H4 (cell line): ENCODE measurements at regions not wholly inside any gene's neighbourhood (a gene's known extent, or its start where the extent isn't known, plus 50 kb on each side); places are given as distances from the start of the nearest gene placed in this dataset.

Source experiments
- DNase-seq: peaks from one replicate; pipeline ENCODE4 v3.0.0-alpha.2; 2015; ENCODE audit warnings: low spot score

DNA sequence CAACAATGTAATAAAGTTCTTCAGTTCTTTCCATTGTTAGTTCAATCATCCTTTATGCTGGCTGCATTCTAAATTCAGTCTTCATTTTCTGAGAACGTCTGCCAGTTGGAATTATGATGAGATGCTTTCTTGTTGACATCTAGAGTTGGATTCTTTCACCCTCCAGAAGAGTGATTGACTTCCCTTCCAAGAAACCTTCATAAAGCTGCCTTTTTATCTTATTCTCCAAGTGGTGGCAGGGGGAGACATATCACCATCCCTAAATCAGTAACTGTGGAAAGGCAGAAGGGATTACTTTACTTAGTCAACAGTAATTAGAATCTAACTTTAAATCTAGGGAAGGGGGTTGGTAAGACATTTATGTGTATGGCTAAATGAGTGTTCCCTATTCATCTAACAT, 86.8 kb upstream of the GULP1 start:
- DNase-seq: no peak

DNA sequence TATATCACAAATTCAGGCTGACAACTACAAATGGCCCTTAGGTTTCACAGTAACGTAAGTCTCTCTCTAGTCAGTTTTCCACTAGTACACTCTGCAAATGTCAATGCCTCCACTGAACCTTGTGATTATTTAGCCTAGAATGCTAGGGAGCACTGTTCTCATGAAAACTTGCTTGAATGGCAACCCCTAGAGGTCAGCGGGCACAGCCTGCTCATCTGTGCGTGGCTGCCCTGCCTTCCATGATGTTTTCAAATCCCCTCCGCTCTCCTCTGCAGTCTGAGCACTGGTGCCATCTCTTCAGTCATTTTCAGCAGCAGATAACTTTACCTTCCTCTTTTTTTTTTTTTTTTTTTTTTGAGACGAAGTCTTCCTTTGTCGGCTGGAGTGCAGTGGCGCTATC, 84.1 kb upstream of the GULP1 start:
- DNase-seq: no peak

DNA sequence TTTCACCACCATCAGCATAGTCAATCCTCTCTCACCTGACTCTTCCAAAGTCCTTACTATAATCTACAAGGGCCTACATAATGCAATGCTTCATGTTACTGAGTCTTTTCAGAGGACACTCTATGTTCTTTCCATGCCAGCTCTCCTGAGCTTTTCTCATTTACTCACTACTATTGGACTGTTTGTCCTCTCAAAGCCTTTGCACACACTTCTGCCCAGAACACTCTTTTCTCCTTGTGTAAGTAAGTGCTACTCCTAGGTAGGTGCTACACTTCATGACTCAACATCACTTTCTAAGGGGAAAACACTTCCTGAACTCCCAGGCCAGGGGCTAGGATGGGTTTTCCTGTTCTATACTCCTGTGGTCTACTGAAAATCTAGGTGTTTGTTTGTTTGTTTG, 82.5 kb upstream of the GULP1 start:
- no peak for DNase-seq

DNA sequence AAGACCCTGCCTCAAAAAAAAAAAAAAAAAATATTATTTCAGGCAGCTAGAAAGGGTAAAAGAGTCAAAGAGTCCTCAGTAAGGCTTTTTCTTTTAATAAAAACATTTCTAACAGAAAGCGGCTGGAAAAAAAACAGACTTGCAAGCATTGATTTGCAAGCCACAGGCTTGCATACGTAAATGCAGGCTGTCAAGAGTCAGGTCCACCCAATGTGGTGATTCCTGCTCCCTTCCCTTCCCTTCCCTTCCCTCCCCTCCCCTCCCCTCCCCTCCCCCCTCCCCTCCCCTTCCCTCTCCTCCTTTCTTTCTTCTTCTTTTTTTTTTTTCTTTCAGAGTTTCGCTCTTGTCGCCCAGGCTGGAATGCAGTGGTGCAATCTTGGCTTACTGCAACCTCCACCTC, 74.4 kb upstream of the GULP1 start:
- DNase-seq: no peak

DNA sequence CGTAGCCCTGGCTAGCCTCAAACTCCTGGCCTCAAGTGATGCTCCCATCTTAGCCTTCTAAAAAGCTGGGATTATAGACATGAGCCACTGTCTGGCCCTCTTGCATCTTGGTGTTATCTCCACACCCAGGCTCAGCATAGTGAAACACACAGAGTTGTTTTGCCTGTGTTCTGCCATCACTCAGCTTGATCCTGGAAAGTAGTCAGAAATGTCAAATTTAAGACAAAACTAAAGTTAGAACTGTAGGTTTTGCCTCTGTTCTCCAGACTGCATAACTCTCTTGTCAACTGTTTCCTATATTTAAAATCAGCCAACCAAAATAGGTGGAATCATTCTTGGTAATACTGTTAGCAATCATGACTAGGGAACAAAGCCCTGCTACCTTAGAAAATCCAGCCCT, 72.1 kb upstream of the GULP1 start:
- DNase-seq: no peak

DNA sequence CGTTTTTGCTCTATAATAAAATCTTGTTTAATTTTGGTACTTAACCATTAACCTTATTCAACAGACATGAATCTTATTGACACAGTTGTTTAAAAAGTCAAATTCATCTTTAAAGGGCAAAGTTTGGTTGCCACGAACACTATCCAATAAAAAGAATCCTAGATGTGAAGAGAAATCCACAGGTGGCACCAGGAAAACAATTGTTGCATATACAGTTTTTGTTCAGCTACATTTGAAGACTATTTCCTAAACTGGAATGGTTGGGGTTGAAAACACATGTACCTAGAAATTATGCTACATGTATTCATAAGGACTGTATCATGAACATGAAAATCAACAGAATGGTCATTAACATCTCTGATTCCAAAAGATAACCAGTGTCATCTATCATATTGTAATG, 71.1 kb upstream of the GULP1 start:
- DNase-seq: no peak

- DNase-seq: no peak
These were observed 64.0 kb upstream of the GULP1 start for GRCh38 chr2:188227713-188228112.

- DNase-seq: no peak
These were observed 56.3 kb upstream of the GULP1 start for GRCh38 chr2:188235364-188235763.

GRCh38 chr2:188238386-188238785, 53.3 kb upstream of the GULP1 start:
- no peak for DNase-seq
